Heart left ventricle (tissue), 16 donors: ENCODE measurements at regions not wholly inside any gene's neighbourhood (a gene's known extent, or its start where the extent isn't known, plus 50 kb on each side); places are given as distances from the start of the nearest gene placed in this dataset.
A peak's percentile ranks its signal among the peaks of the same experiment; 100 is the strongest.

Source experiments
- ATAC-seq, 4 donors: fragments of 200-7000 bp; cut with Tn5 transposase; one replicate each; pipeline ENCODE4 v1.9.1; 2020 to 2022; ENCODE audit warnings: moderate library complexity in 4 of 4, mild to moderate bottlenecking in 3 of 4, moderate number of reproducible peaks in 1 of 4
- DNase-seq, 5 donors: peaks; one replicate each; pipeline ENCODE4 v3.0.0-alpha.2; 2020
- H3K27ac ChIP-seq, 12 donors: fragments of 200-600 bp; sonication (generic) in 4 of 12; one replicate each; pipeline versions ENCODE4 v1.5.0 to v1.8.0; 2016 to 2022; ENCODE audit warnings: mild to moderate bottlenecking in 2 of 12
- H3K27me3 ChIP-seq, 9 donors: fragments of 200-600 bp; sonication (generic) in 2 of 9; one replicate each; pipeline versions ENCODE4 v1.5.1 to v1.8.0; 2016 to 2022; ENCODE audit warnings: mild to moderate bottlenecking in 3 of 9
- H3K36me3 ChIP-seq, 9 donors: fragments of 200-600 bp; sonication (generic) in 2 of 9; one replicate each; pipeline versions ENCODE4 v1.5.0 to v1.8.0; 2018 to 2022; ENCODE audit warnings: mild to moderate bottlenecking in 2 of 9
- H3K4me1 ChIP-seq, 12 donors: fragments of 200-600 bp; sonication (generic) in 4 of 12; one replicate each; pipeline versions ENCODE4 v1.5.0 to v1.8.0; 2016 to 2022; ENCODE audit warnings: mild to moderate bottlenecking in 3 of 12
- H3K4me3 ChIP-seq, 12 donors: fragments of 200-600 bp; sonication (generic) in 4 of 12; one replicate each; pipeline versions ENCODE4 v1.5.0 to v1.8.0; 2017 to 2022; ENCODE audit warnings: mild to moderate bottlenecking in 9 of 12, moderate library complexity in 4 of 12
- H3K9me3 ChIP-seq, 12 donors: fragments of 200-600 bp; sonication (generic) in 4 of 12; one replicate each; pipeline versions ENCODE4 v1.5.0 to v1.8.0; 2016 to 2022; ENCODE audit warnings: mild to moderate bottlenecking in 1 of 12
- POLR2A ChIP-seq, 2 donors: fragments of 450-650 bp; IDR thresholded peaks; one replicate each; pipeline ENCODE4 v1.6.1; 2017; ENCODE audit warnings: antibody characterized with exemption in 2 of 2, mild to moderate bottlenecking in 2 of 2, moderate library complexity in 2 of 2
- WGBS, 4 donors: extraction: QIAGEN DNeasy Blood & Tissue Kit in 2 of 4; methylation state at CpG; one replicate each; pipeline versions ENCODE4 v1.1.5 to v1.1.7; 2013 to 2018; 5-methylcytosine and 5-hydroxymethylcytosine counted together
- intact Hi-C, 10 donors: fragments of 100-400 bp; cut with DNase I; formaldehyde crosslinking; loops; one replicate each; pipeline versions ENCODE4 v1.11.1 to v1.14.2; 2022
- TF ChIP-seq, protein P1 (sequence below), 12 donors: fragments of 200-600 bp; sonication (generic) in 4 of 12; IDR thresholded peaks; one replicate each; pipeline versions ENCODE4 v1.5.0 to v1.8.0; 2018 to 2022; ENCODE audit warnings: antibody characterized with exemption in 12 of 12, mild to moderate bottlenecking in 5 of 12
- donor health status: ischemic (EF 13 %, LVEDD 7.1; RV severe dilation, severe dysfunction).
- donor health status: healthy with polysubstance abuse.
- donor health status: DM: no; HTN: yes; CAD: no.
- donor health status: DM: no; HTN: no; CAD: no.
- donor health status: ischemic (EF 25% LVEDD 6.9; RV normal size, moderate dysfunction).
- donor health status: ischemic (EF 25% LVEDD 5.7; RV mildly dilated, moderate dysfunction).
- donor health status: healthy.
- donor health status: DM: yes; HTN: yes; CAD: no.
- donor health status: ischemic (EF 35%, LVEDD 5.7; RV mildly dilated, moderate dysfunction).
- donor health status: nonischemic (EF 11% LVEDD 7.7; RV severe dilation, severe dysfunction).
- donor health status: DM: yes; HTN: yes; CAD: no.
- donor health status: PGD.
- donor health status: ischemic (EF 29% LVEDD 5.4; RV normal size, mild dysfunction).
- donor health status: nonischemic (EF 23%, LVEDD 6.1; RV moderate dilation, normal function).

DNA sequence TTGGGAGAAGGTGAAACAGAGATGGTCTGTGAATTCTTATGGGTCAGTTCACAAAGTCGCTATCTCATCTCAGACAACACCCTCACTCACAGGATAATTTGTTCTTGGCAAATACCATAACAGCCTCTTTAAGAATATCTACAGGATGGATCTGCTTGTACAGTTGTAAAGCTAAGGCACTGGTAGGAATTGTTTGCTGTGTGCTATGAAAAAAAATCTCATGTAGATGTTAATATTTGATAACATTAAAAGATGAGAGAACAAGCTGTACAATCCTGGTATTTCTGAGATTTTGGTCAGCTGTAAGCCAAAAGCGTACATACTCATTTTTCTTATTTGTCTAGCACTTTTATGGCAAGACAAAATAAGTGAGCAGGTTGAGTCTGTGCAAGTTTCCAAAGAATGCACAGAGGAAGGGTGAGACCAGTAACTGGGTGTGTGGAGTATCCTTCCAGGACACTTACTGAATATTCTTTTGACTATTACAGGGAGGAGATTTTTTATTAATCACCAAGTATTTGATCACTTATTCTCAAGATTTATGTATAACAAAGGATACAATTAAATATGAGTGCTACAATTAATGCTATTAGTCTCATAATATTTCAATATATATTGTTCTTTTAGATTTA is 814.5 kb upstream of the MIR17HG start:
- Histone ChIP-seq H3K36me3 (no peaks in the 10 kb centered on the region), H3K4me3 (no peak overlapping the region), H3K9me3 (no peaks in the 10 kb centered on the region), H3K27ac (no peak overlapping the region), H3K4me1 (peaks cover 0 to 5% (median 0%) of the 10 kb centered on the region in 12 donors), H3K27me3 (no peaks in the 10 kb centered on the region)
- intact Hi-C loops: no loop called here
- ATAC-seq: no peak
- no peak for DNase-seq
- TF ChIP-seq POLR2A (IDR thresholded peaks at IDR 0.05): no peak
- TF ChIP-seq, protein P1, sequence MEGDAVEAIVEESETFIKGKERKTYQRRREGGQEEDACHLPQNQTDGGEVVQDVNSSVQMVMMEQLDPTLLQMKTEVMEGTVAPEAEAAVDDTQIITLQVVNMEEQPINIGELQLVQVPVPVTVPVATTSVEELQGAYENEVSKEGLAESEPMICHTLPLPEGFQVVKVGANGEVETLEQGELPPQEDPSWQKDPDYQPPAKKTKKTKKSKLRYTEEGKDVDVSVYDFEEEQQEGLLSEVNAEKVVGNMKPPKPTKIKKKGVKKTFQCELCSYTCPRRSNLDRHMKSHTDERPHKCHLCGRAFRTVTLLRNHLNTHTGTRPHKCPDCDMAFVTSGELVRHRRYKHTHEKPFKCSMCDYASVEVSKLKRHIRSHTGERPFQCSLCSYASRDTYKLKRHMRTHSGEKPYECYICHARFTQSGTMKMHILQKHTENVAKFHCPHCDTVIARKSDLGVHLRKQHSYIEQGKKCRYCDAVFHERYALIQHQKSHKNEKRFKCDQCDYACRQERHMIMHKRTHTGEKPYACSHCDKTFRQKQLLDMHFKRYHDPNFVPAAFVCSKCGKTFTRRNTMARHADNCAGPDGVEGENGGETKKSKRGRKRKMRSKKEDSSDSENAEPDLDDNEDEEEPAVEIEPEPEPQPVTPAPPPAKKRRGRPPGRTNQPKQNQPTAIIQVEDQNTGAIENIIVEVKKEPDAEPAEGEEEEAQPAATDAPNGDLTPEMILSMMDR (IDR thresholded peaks at IDR 0.05): no peak
- WGBS, 4 donors: 76 to 92% (median 84%) methylated on average over 2 of the region's 2 CpGs

- intact Hi-C loops: no loop called here
- Histone ChIP-seq H3K9me3 (peaks cover 0 to 7% (median 0%) of the 10 kb centered on the region in 12 donors), H3K4me3 (no peak overlapping the region), H3K36me3 (no peaks in the 10 kb centered on the region), H3K27me3 (no peaks in the 10 kb centered on the region), H3K27ac (peak overlapping the region in 2 of 12 donors; percentile 31 to 51), H3K4me1 (peaks cover 0 to 5% (median 0%) of the 10 kb centered on the region in 12 donors)
- peak in 1 of 4 donors; percentile 41 for ATAC-seq
- WGBS, 4 donors: 39 to 53% (median 45%) methylated on average over 2 of the region's 2 CpGs
- TF ChIP-seq POLR2A (IDR thresholded peaks at IDR 0.05): no peak
- TF ChIP-seq, protein P1 (IDR thresholded peaks at IDR 0.05): no peak
- no peak for DNase-seq
Observed at GRCh38 chr13:90533866-90534265, 813.6 kb upstream of the MIR17HG start.

- WGBS, 4 donors: 46 to 55% (median 49%) methylated on average over 7 of the region's 7 CpGs
- intact Hi-C loops: loop anchor here in 1 of 10 donors (5.0 kb wide), 1 partner anchor 32 kb away; no protein-coding TSS in a partner anchor
- Histone ChIP-seq H3K27ac (peak overlapping the region in 4 of 12 donors; percentile 5 to 51 (median 24)), H3K27me3 (no peaks in the 10 kb centered on the region), H3K4me3 (no peak overlapping the region), H3K4me1 (peaks cover 0 to 5% (median 0%) of the 10 kb centered on the region in 12 donors), H3K9me3 (peaks cover 0 to 15% (median 0%) of the 10 kb centered on the region in 12 donors), H3K36me3 (no peaks in the 10 kb centered on the region)
- ATAC-seq (peak in 3 of 4 donors; percentile 50 to 88 (median 61)), DNase-seq (no peak)
- no peak for TF ChIP-seq POLR2A (IDR thresholded peaks at IDR 0.05)
- TF ChIP-seq, protein P1 (IDR thresholded peaks at IDR 0.05): no peak
Observed at GRCh38 chr13:90534617-90535370, 812.7 kb upstream of the MIR17HG start.

DNA sequence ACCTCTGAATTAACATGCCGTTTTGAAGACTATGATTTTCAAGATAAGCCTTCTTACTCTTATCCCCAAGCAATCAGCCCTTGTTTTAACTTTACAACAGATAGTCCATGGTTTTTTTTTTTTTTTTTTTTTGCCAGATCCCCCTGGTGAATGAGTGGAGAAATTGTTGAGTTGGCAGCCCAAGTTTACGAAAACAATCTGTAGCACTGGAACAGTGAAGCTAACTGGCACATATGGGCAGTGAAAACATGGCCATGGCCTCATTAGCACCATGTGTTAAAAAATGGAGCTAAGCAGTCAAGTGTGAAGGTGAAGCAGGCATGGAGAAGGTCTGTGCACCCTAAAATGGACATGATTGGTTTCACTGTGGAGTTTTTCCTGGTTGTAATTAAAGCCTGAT is 812.1 kb upstream of the MIR17HG start:
- ATAC-seq (no peak), DNase-seq (no peak)
- no peak overlapping the region for H3K4me3 ChIP-seq
- intact Hi-C loops: loop anchor here in 1 of 10 donors (5.0 kb wide), 1 partner anchor 33 kb away; no protein-coding TSS in a partner anchor
- WGBS, 4 donors: 74 to 86% (median 78%) methylated on average over 2 of the region's 2 CpGs
- peak overlapping the region in 1 of 12 donors; percentile 31 for H3K27ac ChIP-seq
- peaks cover 0 to 20% (median 0%) of the 10 kb centered on the region in 12 donors for H3K9me3 ChIP-seq
- no peaks in the 10 kb centered on the region for H3K27me3 ChIP-seq
- TF ChIP-seq, protein P1 (IDR thresholded peaks at IDR 0.05): no peak
- TF ChIP-seq POLR2A (IDR thresholded peaks at IDR 0.05): no peak
- no peaks in the 10 kb centered on the region for H3K36me3 ChIP-seq
- H3K4me1 ChIP-seq: peaks cover 0 to 5% (median 0%) of the 10 kb centered on the region in 12 donors
